Prostate gland (tissue), 2 donors: ENCODE measurements at regions not wholly inside any gene's neighbourhood (a gene's known extent, or its start where the extent isn't known, plus 50 kb on each side); places are given as distances from the start of the nearest gene placed in this dataset.
"Not testable (repeated sequence)": the region's sequence is repeated elsewhere in the genome, so short reads cannot be mapped to it uniquely, and the experiment has no call there.

Experiments used
- POLR2A ChIP-seq: fragments of 450-650 bp; IDR thresholded peaks from one replicate; pipeline ENCODE4 v1.6.1; 2016; ENCODE audit warnings: antibody characterized with exemption, mild to moderate bottlenecking
- POLR2AphosphoS5 ChIP-seq: sonication (generic); formaldehyde crosslinking; IDR thresholded peaks from one replicate; pipeline ENCODE4 v1.6.1; 2017; ENCODE audit warnings: antibody characterized with exemption
- TF ChIP-seq, protein P1 (sequence below), 4 experiments: fragments of 200-600 bp in 2 of 4; fragments of 450-650 bp in 2 of 4; sonication (generic) in 2 of 4; IDR thresholded peaks; 1 replicate in 3 of 4; 2 replicates in 1 of 4; pipeline ENCODE4 v1.5.1; 2016 to 2019; ENCODE audit warnings: antibody characterized with exemption in 4 of 4, mild to moderate bottlenecking in 2 of 4, moderate library complexity in 2 of 4

DNA sequence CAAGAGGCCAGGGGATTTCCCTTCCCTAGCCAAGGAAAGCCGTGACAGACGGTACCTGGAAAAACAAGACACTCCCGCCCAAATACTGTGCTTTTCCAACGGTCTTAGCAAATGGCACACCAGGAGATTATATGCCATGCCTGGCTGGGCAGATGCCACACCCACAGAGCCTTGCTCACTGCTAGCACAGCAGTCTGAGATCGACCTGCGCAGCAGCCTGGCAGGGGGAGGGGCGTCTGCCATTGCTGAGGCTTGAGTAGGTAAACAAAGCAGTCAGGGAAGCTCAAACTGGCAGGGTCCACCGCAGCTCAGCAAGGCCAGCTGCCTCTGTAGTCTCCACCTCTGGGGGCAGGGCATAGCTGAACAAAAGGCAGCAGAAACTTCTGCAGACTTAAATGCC, 267.7 kb downstream of the GJA1 start:
- not testable (repeated sequence) for TF ChIP-seq POLR2AphosphoS5, POLR2A
- TF ChIP-seq, protein P1, sequence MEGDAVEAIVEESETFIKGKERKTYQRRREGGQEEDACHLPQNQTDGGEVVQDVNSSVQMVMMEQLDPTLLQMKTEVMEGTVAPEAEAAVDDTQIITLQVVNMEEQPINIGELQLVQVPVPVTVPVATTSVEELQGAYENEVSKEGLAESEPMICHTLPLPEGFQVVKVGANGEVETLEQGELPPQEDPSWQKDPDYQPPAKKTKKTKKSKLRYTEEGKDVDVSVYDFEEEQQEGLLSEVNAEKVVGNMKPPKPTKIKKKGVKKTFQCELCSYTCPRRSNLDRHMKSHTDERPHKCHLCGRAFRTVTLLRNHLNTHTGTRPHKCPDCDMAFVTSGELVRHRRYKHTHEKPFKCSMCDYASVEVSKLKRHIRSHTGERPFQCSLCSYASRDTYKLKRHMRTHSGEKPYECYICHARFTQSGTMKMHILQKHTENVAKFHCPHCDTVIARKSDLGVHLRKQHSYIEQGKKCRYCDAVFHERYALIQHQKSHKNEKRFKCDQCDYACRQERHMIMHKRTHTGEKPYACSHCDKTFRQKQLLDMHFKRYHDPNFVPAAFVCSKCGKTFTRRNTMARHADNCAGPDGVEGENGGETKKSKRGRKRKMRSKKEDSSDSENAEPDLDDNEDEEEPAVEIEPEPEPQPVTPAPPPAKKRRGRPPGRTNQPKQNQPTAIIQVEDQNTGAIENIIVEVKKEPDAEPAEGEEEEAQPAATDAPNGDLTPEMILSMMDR (IDR thresholded peaks at IDR 0.05): not testable (repeated sequence)
